ENCODE measurements at regions not wholly inside any gene's neighbourhood (a gene's known extent, or its start where the extent isn't known, plus 50 kb on each side); places are given as distances from the start of the nearest gene placed in this dataset.

GRCh38 chr10:118475214-118475613 is 120.2 kb downstream of the PRLHR start:
- TF ChIP-seq CTCF (conservative IDR thresholded peaks at IDR 0.05; ENCODE audit: low read depth, low read length) (no peak), EZH2 (IDR thresholded peaks at IDR 0.05; ENCODE audit: low read length, unreplicated experiment) (no peak), EZH2phosphoT487 (IDR thresholded peaks at IDR 0.05; ENCODE audit: borderline replicate concordance, low read length) (no peak)

Data from PC-3 (cell line).